GM19438 (cell line): ENCODE measurements at regions not wholly inside any gene's neighbourhood (a gene's known extent, or its start where the extent isn't known, plus 50 kb on each side); places are given as distances from the start of the nearest gene placed in this dataset.
"Not testable (repeated sequence)": the region's sequence is repeated elsewhere in the genome, so short reads cannot be mapped to it uniquely, and the experiment has no call there.

Source experiments
- ATAC-seq: cut with Tn5 transposase; IDR thresholded peaks from one replicate; pipeline ENCODE4 v1.9.1; 2021; ENCODE audit warnings: low read depth; ENCODE audit not compliant: unreplicated experiment

GRCh38 chr3:5035113-5035512, 55.9 kb downstream of the BHLHE40 start:
- no peak for ATAC-seq

DNA sequence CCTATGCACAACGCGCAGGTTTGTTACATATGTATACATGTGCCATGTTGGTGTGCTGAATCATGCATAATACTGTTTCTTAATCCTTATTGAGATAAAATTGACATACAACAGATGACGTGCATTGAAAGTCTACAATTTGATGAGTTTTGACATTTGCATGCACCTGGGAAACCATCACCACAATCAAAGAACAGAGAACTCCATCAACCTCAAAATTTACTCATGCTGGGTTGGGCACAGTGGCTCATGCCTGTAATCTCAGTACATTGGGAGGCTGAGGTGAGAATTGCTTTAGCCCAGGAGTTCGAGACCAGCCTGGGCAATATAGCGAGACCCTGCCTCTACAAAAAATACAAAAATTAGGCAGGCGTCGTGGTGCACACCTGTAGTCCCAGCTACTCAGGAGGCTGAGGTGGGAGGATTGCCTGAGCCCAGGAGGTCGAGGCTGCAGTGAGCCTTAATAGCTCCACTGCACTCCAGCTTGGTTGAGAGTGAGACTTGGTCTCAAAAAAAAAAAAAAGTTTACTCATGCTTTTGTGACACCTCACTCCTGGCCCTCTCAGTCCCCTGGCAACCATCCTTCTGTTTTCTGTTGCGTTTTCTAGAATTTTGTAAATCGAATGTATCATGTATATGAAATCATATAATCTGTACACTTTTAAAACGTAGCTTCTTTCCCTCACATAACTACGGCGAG, 56.6 kb downstream of the BHLHE40 start:
- ATAC-seq, result no peak

GRCh38 chr3:5036392-5036766, 57.1 kb downstream of the BHLHE40 start:
- ATAC-seq, result no peak

- ATAC-seq, result no peak
Observed at GRCh38 chr3:5036858-5037257, 57.6 kb downstream of the BHLHE40 start.

DNA sequence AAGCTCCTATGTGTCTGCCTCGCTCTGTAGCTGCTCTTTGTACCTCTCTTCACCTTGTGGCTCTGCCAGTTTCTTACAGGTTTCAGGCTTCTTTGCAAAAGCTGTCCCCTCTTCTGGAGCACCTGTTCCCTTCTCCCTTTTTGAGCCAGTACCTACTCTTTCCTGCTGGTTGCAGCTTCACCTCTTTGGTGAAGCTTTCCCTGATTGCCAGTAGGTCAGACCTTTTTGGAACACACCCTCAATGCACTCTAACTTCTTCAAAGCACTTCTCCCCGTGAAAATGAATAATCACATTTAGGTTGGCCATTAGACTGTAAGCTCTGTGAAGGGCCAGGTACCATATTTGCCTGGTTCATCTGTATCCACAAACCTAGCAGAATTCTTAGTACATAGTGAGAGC, 60.3 kb downstream of the BHLHE40 start:
- ATAC-seq, result no peak

- ATAC-seq, result no peak
Observed at GRCh38 chr3:5041315-5041714, 62.1 kb downstream of the BHLHE40 start.

DNA sequence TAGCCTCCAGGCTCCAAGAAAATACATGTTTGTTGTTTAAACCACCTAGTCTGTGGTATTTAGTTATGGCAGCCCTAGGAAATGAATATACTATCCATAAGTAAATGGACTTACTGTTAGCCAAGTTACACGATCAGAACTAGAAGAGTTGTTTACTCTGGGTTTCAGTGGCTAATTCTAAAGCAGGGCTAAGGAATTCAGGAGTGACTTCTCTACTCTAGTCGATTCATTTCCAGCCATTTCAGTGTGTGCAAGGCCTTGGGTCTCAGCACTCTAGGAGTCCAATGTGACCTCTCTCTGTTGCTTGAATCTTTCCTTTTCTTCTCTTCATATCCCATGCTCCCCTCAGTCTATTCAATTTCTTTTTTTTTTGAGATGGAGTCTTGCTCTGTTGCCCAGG, 66.7 kb downstream of the BHLHE40 start:
- ATAC-seq, result no peak

DNA sequence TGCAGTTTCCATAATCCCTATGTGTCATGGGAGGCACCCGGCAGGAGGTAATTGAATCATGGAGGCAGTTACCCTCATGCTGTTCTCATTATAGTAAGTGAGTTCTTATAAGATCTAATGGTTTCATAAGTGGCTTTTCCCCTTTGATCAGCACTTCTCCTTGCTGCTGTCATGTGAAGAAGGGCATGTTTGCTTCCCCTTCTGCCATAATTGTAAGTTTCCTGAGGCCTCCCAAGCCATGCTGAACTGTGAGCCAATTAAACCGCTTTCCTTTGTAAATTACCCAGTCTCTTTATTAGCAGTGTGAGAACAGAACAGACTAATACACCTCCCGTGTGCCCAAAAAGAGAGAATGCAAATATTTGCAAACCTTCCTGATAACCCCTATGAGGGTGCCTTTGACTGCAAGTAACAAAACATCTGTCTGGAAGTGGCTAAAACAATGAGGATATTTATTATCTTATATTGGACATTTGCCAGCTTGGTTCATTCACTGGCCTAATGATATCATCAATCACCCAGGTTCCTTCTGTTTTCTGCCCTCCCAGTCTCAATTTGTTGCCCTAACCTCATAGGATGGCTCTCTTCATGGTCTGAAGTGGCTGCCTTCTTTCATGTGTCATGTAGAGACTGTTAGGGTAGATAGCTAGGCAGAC, 68.7 kb downstream of the BHLHE40 start:
- no peak for ATAC-seq

GRCh38 chr3:5051772-5052171, 70.3 kb upstream of the ARL8B start:
- ATAC-seq, result no peak

GRCh38 chr3:5052247-5052646, 69.8 kb upstream of the ARL8B start:
- ATAC-seq, result no peak

DNA sequence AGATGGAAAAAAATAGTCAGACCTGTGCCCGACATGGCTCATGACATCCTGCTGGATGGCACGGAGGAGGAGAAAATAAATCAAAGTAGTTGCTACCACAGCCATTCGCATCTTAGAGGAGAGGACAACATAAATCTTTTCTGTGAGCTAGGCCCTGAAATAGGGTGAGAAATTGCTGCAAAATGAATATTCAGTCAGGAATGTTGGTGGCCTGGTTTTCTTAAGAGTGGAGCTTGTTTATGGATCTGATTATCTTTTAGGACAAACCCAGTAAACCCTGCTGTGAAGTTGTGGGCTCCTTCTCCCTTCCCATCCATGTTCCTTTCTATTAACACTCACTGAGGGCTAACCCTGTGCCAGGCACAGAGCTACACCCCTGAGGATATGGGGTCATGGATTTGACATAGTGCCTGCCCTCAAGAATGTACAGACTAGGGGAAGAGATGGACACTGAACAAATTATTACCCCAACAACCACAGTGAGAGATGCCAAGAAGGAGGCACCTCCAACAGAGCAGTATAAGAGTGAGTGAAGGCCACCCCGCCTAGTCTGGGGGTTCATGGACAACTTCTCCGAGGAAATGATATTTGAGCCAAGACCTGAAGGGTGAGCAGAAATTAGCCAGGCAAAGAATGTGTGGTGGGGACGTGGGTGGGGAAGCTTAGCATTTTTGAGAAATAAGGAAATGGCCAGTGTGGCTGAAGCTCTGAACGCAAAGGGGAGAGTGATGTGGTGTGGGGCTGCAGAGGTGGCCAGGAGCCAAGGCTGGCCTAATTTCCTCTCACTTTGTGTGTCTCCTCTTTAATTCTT, 68.9 kb upstream of the ARL8B start:
- no peak for ATAC-seq

DNA sequence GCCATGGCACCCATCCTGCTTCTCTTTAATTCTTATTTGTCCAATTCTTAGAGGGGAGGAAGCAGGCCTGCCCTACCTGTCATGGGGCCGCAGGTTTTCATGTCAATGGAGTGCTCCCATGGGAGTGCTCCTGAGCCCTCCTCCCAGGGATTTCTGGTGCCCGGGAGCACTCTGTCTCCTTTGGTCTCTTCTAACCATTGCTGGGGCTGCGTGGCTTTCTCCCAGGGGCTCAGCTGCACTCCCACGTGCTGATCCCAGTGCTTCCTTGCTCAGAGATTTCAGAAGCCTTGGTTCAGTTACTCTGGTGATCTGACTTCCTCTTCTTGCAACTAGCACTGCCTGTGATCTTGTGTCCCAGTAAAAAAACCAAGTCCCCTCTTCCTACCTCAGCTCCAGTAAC, 68.0 kb upstream of the ARL8B start:
- ATAC-seq, result no peak

- not testable (repeated sequence) for ATAC-seq
Observed at GRCh38 chr3:5054579-5054978, 67.5 kb upstream of the ARL8B start.

- ATAC-seq, result no peak
Observed at GRCh38 chr3:5055357-5056110, 66.6 kb upstream of the ARL8B start.

- no peak for ATAC-seq
Observed at GRCh38 chr3:5056111-5056391, 66.0 kb upstream of the ARL8B start.

DNA sequence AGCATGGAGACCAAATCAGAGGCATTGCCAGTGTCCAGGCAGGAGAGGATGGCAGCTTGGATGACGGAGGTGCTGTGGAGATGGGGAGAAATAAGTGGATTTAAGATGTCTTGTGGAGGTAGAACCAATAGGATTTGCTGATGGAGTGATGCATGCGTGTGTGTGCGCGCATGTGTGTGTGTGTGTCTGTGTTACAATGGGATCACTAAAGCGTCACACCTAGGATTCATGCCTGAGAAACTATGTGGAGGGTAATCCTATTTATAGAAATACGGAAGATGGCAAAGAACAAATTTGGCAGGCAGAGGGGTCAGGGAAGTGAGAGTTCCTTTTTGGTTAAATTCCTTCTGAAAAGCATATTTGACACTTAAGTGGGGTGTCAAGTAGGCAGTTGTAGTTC, 64.8 kb upstream of the ARL8B start:
- no peak for ATAC-seq

- peak; percentile 91 for ATAC-seq
Observed at GRCh38 chr3:5057857-5058324, 64.2 kb upstream of the ARL8B start.

GRCh38 chr3:5058471-5058951, 63.6 kb upstream of the ARL8B start:
- no peak for ATAC-seq

DNA sequence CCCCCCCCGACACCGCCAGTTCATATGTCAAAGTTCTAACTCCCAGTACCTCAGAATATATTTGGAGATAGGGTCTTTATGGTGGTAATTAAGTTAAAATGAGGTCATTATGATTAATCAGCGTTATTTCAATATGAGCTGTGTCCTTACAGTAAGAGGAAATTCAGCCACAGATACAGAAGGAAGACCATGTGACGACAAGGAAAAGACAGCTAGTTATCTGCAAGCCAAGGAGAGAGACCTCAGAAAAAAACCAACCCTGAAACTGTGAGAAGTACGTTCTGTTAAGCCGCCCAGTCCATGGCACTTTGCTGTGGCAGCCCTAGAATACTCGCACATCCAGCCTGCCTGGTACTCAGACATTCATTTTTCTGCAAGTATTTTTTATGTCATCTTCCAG, 62.3 kb upstream of the ARL8B start:
- no peak for ATAC-seq

DNA sequence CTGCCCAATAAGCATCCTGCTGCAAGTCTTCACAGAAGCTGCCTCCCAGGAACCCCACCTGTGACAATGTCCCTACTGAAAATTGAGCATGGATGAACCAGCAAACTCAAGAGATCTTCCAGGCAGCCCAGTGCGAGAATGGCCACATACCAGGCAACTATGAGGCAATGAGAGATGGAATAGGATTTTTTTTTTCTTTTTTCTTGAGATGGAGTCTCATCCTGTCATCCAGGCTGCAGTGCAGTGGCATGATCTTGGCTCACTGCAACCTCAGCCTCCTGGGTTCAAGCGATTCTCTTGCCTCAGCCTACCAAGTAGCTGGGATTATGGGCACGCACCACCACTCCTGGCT, 60.9 kb upstream of the ARL8B start:
- ATAC-seq, result no peak

GRCh38 chr3:5063724-5064123, 58.4 kb upstream of the ARL8B start:
- no peak for ATAC-seq
